ENCODE measurements at regions not wholly inside any gene's neighbourhood (a gene's known extent, or its start where the extent isn't known, plus 50 kb on each side); places are given as distances from the start of the nearest gene placed in this dataset.
A peak's percentile ranks its signal among the peaks of the same experiment; 100 is the strongest.
"Not testable (repeated sequence)": the region's sequence is repeated elsewhere in the genome, so short reads cannot be mapped to it uniquely, and the experiment has no call there.

DNA sequence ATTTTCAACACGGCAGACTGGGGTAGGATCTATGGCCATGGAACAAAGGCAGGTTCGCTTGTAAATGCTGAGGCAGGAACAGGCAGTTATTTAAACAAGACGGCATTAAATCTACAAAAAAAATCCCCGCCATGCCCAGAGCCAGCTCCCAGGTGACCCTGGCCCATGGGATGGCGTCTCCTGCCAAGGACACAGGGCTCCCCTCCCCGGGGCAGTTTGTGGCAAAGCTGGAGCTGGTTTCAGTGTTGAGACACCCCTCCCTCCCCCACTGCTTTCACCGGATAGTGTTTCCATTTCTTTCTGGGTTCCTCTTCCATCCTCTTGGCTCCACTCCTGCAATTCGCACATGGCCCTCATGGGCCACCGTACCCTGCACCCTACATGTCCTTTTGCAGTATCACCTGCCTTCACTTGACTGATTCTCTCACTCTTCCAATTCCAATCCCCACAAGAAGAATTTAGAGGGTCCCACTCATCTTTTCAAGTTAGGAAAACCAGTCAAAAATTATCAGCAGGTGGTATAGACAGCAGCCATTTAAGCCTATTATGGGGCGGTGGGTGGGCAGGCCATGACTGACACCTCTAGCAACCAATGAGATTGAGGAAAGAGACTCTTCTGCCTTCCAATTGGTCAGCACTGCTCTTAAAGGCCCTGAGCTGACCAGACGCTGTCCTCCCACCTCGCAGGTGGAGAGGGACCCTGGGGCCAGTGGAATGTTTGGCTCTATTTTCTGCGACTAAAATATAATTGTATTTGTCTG lies 52.0 kb downstream of the OLIG1 start:
- DNase-seq (ENCODE audit: low read depth, low spot score) = no peak

DNA sequence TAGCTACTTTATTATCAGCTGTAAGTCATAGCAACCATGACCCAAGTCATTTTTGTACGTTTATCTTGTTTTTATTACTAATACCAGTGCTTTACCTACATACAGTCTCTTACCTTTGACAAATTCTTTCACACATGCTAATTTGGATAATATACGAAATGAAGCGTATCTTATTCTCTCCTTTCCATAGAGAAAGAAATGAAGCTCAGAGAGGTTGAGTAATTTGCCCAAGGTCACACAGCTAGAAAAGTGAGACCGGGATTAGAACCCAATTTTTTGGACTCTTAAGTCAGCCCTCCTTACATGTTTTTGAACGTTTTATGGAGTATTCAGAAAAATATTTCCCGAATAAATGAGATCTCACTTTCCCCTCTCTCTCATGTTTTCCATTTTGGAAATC lies 52.6 kb downstream of the OLIG1 start:
- no peak for DNase-seq (ENCODE audit: low read depth, low spot score)

DNA sequence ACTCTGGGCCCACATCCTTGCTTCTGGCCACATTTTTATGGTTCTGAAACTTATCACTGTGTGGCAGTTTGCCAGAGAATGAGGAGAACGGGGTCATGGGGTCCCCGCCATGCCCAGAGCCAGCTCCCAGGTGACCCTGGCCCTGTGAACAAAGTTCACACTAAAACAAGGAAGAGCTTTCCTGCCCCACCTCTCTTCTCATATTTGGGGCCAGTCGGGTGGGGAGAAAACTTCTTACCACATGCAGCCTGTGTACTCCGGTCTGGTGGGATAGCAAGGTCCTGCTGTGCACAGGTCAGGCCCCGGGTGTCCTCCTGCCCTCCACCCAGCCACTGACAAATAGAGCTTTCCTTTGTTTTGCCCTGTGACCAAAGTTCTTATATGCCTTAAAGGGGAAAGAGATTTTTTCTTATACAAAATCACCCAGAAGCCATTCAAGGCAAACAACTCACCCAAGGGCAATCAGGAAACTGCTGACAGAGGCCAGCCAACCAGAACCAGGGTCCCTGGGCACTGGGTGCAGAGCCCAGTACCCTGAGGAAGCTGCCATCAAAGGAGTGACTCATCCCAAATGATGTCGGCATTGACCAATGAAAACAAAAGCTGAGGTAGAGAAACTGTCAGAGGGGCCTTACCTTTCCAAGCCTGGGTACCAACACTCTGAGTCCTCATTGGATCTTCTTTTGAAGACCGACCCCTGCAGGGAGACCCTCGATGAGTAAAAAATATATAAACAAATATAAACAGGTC lies 53.6 kb downstream of the OLIG1 start:
- no peak for DNase-seq (ENCODE audit: low read depth, low spot score)

DNA sequence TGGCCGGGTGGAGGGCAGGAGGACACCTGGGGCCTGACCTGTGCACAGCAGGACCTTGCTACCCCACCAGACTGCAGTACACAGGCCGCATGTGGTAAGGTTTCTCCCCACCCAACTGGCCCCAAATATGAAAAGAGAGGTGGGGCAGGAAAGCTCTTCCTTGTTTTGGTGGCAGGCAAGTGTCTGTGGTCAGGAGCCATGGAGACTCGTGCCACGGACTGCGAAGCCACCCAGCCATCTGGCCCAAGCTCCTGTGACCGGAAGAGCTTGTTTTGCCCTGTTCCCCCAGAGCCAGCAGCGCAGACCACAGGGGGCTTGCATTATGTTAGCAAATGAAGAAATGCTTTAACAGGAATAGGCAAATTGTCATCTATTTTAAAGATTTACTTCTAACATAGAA lies 54.9 kb downstream of the OLIG1 start:
- no peak for DNase-seq (ENCODE audit: low read depth, low spot score)

DNA sequence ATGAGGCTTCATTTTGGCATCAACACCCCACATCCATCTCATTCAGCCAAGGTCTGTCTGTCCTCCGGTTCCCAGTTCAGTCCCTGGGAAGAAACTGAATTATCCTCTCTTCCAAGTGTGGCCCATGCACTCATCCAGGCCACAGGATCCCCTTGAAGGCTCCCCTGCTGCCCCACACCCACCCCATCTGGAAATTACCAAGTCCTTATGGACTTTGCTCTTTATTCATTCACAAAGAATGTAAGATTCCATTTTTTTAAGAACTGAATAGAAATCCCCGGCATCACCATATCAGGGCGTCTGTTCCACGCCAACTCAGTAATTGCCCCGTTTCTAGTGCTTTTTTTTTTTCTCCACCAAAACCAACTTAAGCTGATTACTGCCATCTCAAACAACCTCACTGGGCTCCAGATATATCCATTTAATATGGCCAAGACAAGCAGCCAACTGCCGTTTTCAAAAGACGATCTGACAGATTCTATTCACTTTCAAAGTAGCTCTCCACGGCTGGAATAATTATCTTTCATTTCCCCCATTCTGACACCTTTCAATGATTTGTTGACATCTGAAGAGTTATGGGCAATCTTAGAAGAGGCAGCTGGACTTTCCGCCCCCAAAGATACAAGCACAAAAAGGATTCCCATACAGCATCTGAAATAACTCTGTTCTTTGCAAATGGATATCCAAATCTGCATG lies 55.9 kb downstream of the OLIG1 start:
- DNase-seq (ENCODE audit: low read depth, low spot score) = no peak

DNA sequence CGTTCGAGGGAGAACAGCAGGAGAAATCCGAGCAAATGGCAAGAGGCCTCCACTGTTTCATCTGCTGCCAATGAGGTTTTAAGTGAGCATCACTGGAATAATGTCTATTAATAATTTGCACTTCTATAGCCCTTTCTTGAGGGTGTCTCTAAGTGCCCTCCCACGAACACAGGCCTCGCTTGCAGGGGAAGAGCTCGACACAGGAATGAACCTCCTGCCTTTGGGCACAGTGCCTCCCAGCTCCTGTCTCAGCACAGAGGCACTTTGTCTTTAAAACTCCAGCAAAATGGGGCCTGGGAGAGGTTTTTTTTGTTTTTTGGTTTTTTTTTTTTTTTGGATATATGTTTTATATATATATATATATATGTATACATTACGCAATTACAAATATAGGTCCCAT lies 56.6 kb downstream of the OLIG1 start:
- DNase-seq (ENCODE audit: low read depth, low spot score) = no peak

DNA sequence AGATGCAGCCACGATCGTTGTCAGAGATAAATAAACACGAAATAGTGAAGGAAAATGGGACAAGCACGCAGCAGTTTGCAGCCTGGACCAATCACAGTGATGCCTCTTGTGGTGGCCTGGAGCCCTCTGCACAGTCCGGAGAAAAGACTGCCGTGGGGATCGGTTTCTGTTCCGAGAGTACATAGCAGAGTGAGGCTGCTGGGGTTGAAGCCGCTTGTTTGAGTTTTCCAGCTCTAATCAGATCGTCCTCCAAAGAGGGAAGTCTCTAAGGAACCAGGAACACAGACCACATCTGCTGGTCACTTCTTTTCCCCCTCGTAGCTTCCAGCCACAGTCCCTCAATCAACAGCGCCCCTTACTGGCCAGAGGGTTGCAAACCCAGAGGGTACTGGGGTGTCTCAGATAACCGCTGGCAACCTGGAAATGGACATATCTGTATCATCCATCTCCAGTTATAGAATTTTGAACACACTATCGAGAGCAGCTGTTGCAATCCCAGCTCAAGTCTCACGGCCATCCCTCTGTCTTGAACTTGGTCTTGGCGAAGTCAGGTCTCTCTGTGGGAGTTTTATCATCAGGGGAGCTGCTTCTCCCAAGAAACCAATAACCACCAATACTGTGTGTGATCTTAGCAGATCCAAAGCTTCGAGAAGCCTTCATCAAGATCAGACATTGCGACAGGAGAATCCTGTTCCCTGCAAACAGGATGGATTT lies 57.4 kb downstream of the OLIG1 start:
- DNase-seq (ENCODE audit: low read depth, low spot score) = peak; percentile 8

DNA sequence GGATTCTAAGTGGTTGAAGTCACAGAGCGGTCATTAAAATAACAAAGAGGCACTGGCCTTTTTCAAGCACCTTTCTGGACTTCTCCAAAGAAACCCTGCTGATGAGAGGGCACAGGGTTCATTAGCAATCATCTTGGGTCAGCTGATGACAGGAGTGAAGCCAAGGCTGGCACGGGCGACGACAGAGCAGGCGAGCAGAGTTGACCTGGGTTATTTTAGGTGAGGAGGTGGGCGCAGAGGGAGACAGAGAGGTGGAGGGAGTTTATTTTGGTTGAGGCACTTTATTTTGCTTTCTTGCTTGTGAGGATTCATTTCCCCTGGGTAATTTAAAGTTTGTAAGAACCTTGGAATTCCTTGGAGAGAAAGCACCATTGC lies 57.9 kb downstream of the OLIG1 start:
- DNase-seq (ENCODE audit: low read depth, low spot score) = no peak

DNA sequence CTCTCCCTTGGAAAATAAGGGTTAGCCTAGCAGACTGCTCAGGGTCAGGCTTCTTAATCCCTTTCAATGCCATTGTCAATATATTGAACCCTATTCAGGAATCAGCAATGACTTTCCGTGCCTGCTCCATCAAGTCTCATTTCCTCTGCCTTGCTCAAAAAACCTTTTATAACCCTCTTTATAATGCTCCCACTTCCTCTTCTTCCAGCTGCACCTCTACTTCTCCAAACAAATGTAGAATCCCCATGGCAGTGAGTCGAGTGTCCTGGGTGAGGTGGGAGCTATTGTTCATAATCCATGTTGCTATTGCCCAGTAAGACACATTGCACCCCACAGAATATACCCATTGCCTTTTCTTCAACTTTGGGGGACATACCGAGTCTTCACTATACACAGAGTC lies 58.6 kb downstream of the OLIG1 start:
- no peak for DNase-seq (ENCODE audit: low read depth, low spot score)

DNA sequence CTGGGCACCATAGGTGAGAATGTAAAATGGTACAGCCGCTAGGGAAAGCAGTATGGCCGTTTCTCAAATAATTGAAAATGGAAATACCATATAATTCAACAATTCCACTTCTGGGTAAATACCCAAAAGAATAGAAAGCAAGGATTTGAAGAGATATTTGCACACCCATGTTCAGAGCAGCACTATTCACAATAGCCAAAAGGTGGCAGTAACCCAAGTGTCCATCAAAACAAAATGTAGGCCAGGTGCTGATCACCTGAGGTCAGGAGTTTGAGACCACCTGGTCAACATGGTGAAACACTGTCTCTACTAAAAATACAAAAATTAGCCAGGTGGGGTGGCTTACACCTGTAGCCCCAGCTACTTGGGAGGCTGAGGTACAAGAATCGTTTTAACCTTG lies 62.1 kb downstream of the OLIG1 start:
- no peak for DNase-seq (ENCODE audit: low read depth, low spot score)

DNA sequence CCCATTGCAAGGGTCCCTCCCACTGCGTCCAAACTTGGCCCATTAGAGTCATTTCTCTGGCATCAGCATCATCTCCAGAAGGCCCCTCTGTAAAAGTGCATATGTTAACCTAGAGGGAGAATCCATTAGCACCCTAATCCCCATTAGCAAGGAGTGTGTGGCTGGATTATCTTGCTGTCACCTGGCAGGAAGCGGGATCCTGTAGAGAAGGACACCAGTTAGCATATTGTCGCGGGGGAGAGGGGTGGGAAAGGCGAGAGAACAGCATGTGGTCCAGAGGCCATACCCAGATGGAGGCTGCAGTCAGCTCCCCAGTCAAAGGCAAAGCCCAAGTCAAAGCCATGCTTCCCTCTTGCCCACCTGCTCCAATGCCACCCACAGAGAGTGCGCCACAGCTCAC lies 64.0 kb downstream of the OLIG1 start:
- no peak for DNase-seq (ENCODE audit: low read depth, low spot score)

DNA sequence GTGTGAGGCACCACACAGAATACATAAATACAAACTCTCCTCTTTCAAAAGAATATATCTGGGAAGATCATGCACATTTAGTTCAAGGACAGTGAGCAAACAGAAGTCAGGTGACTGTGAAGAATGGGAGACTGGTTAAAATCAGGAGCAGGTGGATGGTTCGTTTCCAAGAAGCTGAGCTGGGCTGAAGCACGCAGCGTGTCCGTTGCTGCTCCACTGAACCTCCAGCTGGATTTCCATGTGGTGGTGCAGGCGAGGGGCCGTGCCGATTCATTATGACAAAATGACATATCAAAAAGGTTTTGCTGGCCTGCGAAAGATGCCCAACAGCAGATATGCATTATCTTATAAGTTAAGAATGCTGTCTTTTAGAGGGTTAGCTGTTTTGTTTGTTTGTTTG lies 66.0 kb downstream of the OLIG1 start:
- no peak for DNase-seq (ENCODE audit: low read depth, low spot score)

DNA sequence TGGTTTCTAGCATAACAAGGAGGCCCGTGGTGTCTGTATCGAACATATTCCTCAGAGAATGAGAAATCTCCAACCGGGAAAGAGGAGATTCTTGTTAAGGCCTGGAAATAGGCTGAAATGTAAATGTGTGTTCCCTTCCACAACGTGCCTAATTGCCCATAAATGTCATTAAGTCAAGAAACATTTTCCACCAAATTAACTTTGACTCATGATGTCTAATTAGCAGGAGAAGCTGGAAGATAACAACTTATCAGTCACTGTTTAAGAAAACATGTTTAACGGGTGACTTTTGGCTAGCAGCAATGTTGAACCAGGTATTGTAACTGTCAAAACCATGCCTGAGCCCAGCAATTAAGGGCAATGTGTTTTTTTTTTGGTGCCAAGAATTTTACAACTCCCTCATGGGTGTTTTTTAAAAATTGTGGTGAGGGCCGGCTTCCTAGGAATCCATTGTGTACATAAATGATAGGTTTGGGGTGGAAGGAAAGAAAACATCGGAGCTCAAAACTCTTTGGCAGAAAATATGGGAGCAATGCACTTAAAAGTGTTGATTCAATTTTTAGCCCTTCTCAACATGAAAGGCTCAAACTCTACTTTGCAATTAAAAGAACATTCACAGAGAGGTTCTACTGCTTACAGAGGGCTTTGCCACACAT lies 67.0 kb downstream of the OLIG1 start:
- no peak for DNase-seq (ENCODE audit: low read depth, low spot score)

DNA sequence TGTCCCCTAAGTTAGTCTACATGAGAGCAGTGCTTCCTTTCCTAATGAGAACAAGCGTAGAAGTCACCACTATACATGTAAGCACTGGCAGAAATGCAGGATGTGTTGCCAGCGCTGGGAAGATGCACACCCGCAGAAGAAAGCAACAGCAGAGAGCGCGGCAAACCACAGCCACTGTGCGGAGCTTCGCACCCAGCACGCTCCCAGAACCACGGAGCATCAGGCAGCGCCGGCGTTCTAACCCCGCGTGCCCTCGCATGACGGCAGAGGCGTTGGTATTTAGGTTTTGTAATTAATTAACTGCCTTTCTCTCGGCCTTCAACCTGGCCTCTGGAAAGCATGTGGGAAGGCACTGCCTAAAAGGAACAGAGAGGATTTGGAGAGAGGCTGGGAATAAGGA lies 69.1 kb downstream of the OLIG1 start:
- DNase-seq (ENCODE audit: low read depth, low spot score) = no peak

DNA sequence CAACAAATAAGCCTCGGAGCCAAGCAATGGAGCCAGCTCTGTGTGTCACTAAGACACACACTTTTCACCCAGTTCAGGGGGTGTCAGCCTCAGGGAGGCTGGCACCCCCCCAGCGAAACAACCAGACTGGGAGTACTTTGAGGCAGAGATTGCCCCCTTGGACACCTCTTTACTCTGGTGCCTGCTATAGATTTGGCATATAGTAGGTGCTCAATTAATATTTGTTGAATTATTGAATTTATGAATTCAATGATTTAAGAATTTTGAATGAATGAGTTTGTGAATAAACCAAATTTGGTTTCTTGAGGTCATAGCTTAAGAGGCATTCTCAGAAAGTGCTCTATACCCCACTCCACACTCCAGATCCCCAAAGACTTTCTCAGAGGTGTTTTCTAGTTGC lies 70.3 kb downstream of the OLIG1 start:
- DNase-seq (ENCODE audit: low read depth, low spot score) = no peak

DNA sequence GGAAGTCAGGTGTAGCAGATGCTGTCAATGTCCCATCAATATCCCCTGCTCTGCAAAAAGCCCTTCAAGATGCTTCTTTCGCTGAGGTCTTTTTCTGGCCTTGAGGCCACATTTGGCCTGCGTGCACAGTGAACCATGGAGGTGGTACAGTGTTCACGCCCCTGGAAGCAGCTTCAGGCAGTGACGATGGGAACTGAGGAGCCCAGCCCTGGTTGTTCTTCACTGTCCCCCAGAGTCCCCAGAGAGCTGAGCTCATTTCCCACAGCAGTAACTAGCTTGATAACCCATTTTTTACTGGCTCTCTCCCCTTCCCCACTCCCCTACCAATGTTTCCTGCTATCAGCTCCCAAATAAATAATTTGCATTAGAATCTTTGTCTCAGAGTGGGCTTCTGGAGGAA lies 76.5 kb downstream of the OLIG1 start:
- no peak for DNase-seq (ENCODE audit: low read depth, low spot score)

DNA sequence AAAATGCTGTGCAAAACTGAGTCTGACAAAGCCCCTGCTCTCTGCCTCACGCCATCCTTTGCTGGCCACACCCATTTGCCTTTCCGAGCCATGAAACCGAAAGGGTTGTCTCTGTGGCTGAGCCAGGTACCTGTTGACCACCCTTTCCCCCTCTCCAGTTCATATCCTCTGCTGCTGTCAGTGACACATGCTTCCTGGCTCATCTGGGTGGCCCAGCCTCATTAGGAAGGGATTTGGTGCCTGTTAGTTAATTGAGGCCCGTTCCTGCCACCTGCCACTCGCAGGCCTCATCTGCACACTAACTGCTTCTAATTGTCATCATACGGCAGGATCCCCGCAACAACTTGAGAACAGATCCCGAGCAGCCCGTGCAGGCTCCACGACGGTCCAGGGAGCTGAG lies 79.2 kb downstream of the OLIG1 start:
- no peak for DNase-seq (ENCODE audit: low read depth, low spot score)

DNA sequence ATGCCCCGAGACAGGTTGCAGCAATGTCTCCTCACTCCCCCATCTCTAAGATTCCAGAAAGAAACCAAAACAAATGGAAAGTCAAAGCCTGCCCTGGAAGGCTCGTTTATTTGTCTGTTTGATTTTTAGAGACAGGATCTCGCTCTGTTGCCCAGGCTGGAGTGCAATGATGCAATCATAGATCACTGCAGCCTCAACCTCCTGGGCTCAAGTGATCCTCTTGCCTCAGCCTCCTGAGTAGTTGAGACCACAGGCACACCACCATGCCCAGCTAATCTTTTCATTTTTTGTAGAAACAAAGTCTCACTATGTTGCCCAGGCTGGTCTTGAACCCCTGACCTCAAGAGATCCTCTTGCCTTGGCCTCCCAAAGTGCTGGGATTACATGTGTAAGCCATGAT lies 78.8 kb upstream of the IFNAR2 start:
- not testable (repeated sequence) for DNase-seq (ENCODE audit: low read depth, low spot score)

DNA sequence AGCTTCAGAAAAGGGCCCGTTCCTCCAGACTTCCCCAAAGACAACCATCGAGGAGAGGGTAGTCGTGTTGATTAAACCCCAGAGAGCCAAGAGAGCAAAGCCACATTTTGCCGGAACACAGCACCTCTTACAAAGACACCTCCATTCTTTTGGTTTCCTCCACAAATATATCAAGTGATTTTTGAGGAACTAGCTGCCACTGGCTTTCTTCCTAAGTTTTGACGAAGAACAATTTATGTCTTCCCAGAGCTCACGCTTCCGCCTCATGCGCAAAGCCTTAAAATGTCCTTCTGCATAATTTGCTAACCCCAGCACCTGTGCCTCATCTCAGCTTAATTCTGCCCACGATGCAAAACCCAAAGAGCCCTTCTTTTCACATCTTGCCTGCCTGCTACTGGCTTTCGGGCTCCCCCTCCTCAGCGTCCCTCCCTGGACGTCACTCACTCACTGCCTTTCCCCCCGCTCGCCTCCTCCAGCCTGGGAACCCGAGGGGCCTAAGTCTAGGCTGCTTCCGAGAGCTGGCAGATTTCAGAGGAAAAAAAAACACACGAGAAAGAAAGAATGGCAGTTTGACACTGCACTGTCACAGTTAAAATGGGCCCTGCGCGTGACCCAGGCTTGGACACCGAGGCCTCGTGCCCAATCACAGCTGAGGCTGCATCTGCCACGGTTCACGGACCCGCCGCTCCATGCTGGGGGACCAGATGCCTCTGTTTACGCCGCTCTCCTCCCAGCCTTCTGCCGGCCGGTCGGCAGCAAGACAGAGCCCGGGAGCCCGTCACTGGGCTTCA lies 77.6 kb upstream of the IFNAR2 start:
- no peak for DNase-seq (ENCODE audit: low read depth, low spot score)

DNA sequence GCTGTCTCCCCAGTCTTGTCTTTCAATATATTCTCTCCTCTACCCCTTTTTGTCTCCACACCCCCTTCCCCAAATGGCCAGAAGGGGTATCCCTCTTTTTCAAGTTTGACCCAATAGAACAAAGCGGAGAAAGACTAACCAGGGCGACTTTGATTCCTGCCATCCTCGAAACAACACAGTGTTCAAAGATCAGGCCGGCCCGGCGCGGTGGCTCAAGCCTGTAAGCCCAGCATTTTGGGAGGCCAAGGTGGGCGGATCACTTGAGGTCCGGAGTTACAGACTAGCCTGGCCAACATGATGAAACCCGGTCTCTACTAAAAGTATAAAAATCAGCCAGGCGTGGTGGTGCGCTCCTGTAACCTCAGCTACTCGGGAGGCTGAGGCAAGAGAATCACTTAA lies 77.0 kb upstream of the IFNAR2 start:
- DNase-seq (ENCODE audit: low read depth, low spot score) = no peak

DNA sequence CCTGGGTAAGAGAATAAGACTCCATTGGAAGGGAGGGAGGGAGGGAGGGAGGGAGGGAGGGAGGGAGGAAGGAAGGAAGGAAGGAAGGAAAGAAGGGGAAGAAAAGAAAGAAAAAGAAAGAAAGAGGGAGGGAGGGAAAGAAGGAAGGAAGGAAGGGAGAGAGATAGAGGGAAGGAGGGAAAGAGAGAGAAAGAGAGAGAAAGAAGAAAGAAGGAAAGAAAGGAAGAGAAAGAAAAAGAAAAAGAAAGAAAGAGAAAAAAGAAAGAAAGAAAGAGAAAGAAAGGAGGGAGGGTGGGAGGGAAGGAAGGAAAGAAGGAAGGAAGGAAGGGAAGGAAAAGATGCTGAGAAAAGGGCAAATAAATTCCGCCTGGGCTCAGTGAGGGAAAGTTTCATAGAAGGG lies 74.7 kb upstream of the IFNAR2 start:
- no peak for DNase-seq (ENCODE audit: low read depth, low spot score)
